GM06990 (cell line): ENCODE measurements at regions not wholly inside any gene's neighbourhood (a gene's known extent, or its start where the extent isn't known, plus 50 kb on each side); places are given as distances from the start of the nearest gene placed in this dataset.

ENCODE experiments used
- DNase-seq: peaks from one replicate; pipeline ENCODE4 v3.0.0-alpha.2; 2011; ENCODE audit not compliant: insufficient read length; ENCODE audit errors: extremely low read depth
- H3K27me3 ChIP-seq: replicated peaks from 2 replicates; pipeline ENCODE4 v1.6.0; 2011; ENCODE audit warnings: low read length; ENCODE audit not compliant: control insufficient read depth, insufficient read depth
- H3K36me3 ChIP-seq: 2 replicates; pipeline ENCODE4 v1.5.1; 2011; ENCODE audit warnings: low read length; ENCODE audit not compliant: control insufficient read depth, insufficient read depth
- H3K4me3 ChIP-seq: replicated peaks from 2 replicates; pipeline ENCODE4 v1.5.1; 2011; ENCODE audit warnings: low read depth, mild to moderate bottlenecking, control low read depth, low read length
- TF ChIP-seq, protein P1 (sequence below): IDR thresholded peaks from 2 replicates; pipeline ENCODE4 v1.5.1; 2011; ENCODE audit warnings: low read length, control low read depth, mild to moderate bottlenecking, inconsistent platforms; ENCODE audit not compliant: insufficient read depth, poor library complexity, severe bottlenecking

DNA sequence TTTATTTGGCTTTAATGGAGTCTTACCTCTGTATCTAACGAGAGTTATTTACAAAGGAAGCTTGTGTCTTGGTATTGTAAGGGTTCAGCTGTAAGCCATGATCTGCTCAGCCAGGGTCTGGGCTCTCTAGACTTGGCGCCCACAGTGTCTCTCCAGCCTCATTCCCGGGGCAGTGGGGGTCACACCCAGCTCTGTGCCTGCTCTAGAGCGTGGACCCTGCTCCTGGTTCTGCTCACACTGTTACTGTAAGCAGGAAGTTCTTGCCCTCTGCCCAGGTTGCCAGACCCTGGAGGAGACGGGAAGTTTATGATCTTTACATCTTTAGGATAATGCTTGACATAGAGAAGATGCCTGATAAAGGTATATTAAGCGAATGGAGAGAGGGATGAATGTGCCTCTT is 235.7 kb downstream of the PTTG2 start:
- H3K4me3 ChIP-seq = no peak overlapping the region
- no peaks in the 10 kb centered on the region; the same call in 1 of the 2 replicates for H3K27me3 ChIP-seq
- TF ChIP-seq, protein P1, sequence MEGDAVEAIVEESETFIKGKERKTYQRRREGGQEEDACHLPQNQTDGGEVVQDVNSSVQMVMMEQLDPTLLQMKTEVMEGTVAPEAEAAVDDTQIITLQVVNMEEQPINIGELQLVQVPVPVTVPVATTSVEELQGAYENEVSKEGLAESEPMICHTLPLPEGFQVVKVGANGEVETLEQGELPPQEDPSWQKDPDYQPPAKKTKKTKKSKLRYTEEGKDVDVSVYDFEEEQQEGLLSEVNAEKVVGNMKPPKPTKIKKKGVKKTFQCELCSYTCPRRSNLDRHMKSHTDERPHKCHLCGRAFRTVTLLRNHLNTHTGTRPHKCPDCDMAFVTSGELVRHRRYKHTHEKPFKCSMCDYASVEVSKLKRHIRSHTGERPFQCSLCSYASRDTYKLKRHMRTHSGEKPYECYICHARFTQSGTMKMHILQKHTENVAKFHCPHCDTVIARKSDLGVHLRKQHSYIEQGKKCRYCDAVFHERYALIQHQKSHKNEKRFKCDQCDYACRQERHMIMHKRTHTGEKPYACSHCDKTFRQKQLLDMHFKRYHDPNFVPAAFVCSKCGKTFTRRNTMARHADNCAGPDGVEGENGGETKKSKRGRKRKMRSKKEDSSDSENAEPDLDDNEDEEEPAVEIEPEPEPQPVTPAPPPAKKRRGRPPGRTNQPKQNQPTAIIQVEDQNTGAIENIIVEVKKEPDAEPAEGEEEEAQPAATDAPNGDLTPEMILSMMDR = no peak
- DNase-seq = no peak
- H3K36me3 ChIP-seq = no peaks in the 10 kb centered on the region

DNA sequence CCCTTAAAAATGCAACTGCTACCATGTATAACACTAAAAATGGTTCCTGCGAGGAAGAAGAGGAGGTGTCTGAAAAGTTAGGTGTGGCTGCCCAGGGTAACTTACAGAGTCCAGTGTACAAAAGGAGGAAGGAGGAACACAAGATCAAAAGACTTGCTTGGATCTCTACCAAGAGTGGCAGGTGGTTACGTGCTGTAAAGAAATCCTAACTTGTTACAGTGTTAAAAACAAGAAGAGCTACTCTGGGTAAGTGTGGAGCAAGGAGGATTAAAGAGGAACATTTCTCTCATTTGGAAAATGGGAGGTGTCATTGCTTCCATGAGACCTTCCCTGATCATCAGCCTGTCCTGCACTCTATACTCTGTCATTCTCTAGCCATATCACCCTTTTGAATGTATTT is 242.0 kb downstream of the PTTG2 start:
- Histone ChIP-seq H3K36me3 (no peaks in the 10 kb centered on the region), H3K27me3 (no peaks in the 10 kb centered on the region), H3K4me3 (no peak overlapping the region)
- DNase-seq = no peak
- TF ChIP-seq, protein P1 = no peak

DNA sequence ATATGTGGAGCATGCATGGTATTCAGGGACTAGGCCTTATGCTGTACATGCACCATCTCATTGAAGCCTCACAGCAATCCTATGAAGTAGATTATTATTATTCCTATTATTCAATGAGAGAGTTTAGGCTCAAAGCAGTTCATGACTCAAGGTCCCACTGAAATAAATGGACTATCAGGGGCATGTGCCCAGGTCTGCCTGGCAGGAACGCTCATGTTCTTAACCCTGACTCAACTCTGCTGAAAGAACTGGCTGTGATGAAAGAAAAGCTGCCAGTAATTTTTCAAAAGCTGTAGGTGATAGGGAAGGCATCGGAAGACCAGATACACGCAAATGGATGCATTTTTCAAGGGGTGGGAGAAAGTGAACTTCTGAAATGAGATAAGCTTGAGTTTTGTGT is 243.4 kb downstream of the PTTG2 start:
- no peak overlapping the region for H3K4me3 ChIP-seq
- no peaks in the 10 kb centered on the region for H3K36me3 ChIP-seq
- no peak for DNase-seq
- no peaks in the 10 kb centered on the region for H3K27me3 ChIP-seq
- TF ChIP-seq, protein P1 = no peak

DNA sequence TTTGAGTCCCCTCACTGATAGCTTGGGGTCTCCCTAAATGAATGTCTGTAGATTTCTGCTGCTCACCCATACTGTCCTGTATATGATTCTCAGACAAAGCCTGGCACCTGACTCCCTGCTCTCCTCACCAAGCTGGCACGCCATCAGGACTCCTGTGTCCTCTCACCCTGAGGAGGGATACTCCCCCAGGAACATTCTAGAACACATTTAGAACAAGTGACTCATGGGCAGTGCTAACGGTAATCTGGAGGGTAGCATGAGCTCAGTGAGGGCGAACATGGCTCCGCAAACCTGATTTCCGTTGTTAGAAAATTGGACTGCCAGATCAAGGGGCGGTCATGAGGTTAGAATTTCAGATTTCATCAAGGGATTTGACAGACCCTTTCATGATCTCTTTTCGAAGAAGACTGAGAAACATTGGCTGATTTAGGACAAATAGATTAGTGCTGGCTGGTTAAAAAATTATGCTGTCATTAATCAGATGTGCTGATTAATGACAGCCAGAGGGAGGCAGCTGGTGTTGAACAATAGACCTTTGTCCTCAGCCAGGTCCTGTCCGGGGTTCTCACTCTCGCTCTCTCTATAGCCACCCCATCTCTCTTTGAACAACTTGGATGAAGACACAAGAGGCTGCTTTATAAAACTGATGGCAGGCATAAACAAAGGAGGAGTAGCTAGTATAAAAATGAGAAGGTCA is 244.3 kb downstream of the PTTG2 start:
- DNase-seq = no peak
- Histone ChIP-seq H3K4me3 (no peak overlapping the region), H3K36me3 (no peaks in the 10 kb centered on the region), H3K27me3 (no peaks in the 10 kb centered on the region)
- TF ChIP-seq, protein P1 = no peak

DNA sequence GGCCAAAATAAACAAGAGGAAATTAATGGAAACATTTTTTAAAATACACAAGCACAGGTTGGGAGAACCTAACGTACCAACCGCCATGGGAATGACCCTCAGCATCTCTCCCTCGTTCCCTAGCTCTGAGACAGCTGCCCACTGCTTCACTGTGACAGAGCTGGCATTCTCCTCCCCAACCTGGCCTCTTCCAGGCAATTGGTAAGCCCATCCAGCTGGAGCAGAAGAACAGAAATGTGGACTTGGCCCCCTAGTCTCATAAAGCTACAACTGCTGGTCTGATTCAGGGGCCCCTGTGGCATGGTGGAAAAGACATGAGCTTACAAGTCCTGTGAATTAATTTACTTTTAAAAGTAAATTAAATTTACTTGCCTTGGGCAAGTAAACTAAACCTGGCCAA is 245.1 kb downstream of the PTTG2 start:
- TF ChIP-seq, protein P1 = no peak
- DNase-seq = no peak
- Histone ChIP-seq H3K36me3 (no peaks in the 10 kb centered on the region), H3K27me3 (no peaks in the 10 kb centered on the region), H3K4me3 (no peak overlapping the region)

DNA sequence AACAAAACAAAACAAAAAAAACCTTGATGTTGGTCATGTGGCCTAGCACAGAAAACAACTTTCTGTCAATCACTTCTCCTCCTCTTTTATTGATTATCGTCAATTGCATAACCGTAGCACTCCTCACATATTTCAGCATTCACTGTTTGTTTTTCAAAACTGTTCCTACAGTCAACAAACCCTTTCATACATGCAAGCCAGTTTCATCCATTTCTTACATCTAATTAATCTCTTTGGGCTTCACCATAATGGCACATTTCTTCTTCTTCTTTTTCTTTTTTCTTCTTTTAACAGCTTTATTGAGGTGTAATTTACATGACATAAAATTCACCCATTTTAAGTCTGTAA is 246.9 kb downstream of the PTTG2 start:
- Histone ChIP-seq H3K36me3 (no peaks in the 10 kb centered on the region), H3K4me3 (no peak overlapping the region), H3K27me3 (no peaks in the 10 kb centered on the region)
- no peak for DNase-seq
- TF ChIP-seq, protein P1 = no peak
